Right lobe of liver (tissue), 4 donors: ENCODE measurements at regions not wholly inside any gene's neighbourhood (a gene's known extent, or its start where the extent isn't known, plus 50 kb on each side); places are given as distances from the start of the nearest gene placed in this dataset.

Experiments used
- CTCF ChIP-seq, 4 donors: fragments of 200-600 bp in 3 of 4; fragments of 450-650 bp in 1 of 4; IDR thresholded peaks; one replicate each; pipeline versions ENCODE4 v1.5.1 to v1.8.0; 2016 to 2022; ENCODE audit warnings: antibody characterized with exemption in 4 of 4, mild to moderate bottlenecking in 2 of 4
- POLR2A ChIP-seq: fragments of 450-650 bp; IDR thresholded peaks from one replicate; pipeline ENCODE4 v1.6.1; 2017; ENCODE audit warnings: antibody characterized with exemption, mild to moderate bottlenecking
- donor health status: DM: no; HTN: no; CAD: no.
- donor health status: DM: no; HTN: no; CAD: no.
- donor health status: DM: no; HTN: yes; CAD: no.

GRCh38 chr3:82144811-82145210 is 383.4 kb upstream of the GBE1 start:
- no peak for TF ChIP-seq CTCF (IDR thresholded peaks at IDR 0.05)
- TF ChIP-seq POLR2A = no peak
